ENCODE measurements at regions not wholly inside any gene's neighbourhood (a gene's known extent, or its start where the extent isn't known, plus 50 kb on each side); places are given as distances from the start of the nearest gene placed in this dataset.

GRCh38 chr2:138950486-138950885, 170.3 kb upstream of the NXPH2 start:
- TF ChIP-seq CTCF (conservative IDR thresholded peaks at IDR 0.05; ENCODE audit: low read depth, low read length) (no peak), EZH2phosphoT487 (IDR thresholded peaks at IDR 0.05; ENCODE audit: borderline replicate concordance, low read length) (no peak), EZH2 (IDR thresholded peaks at IDR 0.05; ENCODE audit: low read length, unreplicated experiment) (no peak)
